ENCODE measurements at regions not wholly inside any gene's neighbourhood (a gene's known extent, or its start where the extent isn't known, plus 50 kb on each side); places are given as distances from the start of the nearest gene placed in this dataset.

DNA sequence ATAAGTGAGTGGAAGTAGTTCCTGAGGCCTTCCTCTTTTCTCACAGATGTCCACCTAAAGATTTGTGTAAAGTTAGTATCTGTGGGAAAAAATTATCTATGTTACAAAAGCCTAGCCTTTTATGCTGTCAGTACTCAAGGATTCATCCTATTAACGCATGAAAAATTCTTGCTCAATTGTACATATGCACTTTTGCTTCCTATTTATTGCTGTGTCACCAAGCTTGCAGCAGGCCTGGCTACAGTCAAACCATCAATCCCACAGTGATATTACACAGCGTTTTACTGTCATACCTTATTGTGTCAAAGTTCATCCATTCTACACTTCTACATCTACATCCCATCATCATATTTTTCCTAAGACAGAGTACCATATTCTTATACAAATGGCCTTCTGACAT, 151.1 kb upstream of the PLN start:
- no peak for TF ChIP-seq POLR2A (IDR thresholded peaks at IDR 0.05)
- TF ChIP-seq, protein P1, sequence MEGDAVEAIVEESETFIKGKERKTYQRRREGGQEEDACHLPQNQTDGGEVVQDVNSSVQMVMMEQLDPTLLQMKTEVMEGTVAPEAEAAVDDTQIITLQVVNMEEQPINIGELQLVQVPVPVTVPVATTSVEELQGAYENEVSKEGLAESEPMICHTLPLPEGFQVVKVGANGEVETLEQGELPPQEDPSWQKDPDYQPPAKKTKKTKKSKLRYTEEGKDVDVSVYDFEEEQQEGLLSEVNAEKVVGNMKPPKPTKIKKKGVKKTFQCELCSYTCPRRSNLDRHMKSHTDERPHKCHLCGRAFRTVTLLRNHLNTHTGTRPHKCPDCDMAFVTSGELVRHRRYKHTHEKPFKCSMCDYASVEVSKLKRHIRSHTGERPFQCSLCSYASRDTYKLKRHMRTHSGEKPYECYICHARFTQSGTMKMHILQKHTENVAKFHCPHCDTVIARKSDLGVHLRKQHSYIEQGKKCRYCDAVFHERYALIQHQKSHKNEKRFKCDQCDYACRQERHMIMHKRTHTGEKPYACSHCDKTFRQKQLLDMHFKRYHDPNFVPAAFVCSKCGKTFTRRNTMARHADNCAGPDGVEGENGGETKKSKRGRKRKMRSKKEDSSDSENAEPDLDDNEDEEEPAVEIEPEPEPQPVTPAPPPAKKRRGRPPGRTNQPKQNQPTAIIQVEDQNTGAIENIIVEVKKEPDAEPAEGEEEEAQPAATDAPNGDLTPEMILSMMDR (IDR thresholded peaks at IDR 0.05) = no peak
